ENCODE measurements at regions not wholly inside any gene's neighbourhood (a gene's known extent, or its start where the extent isn't known, plus 50 kb on each side); places are given as distances from the start of the nearest gene placed in this dataset.

DNA sequence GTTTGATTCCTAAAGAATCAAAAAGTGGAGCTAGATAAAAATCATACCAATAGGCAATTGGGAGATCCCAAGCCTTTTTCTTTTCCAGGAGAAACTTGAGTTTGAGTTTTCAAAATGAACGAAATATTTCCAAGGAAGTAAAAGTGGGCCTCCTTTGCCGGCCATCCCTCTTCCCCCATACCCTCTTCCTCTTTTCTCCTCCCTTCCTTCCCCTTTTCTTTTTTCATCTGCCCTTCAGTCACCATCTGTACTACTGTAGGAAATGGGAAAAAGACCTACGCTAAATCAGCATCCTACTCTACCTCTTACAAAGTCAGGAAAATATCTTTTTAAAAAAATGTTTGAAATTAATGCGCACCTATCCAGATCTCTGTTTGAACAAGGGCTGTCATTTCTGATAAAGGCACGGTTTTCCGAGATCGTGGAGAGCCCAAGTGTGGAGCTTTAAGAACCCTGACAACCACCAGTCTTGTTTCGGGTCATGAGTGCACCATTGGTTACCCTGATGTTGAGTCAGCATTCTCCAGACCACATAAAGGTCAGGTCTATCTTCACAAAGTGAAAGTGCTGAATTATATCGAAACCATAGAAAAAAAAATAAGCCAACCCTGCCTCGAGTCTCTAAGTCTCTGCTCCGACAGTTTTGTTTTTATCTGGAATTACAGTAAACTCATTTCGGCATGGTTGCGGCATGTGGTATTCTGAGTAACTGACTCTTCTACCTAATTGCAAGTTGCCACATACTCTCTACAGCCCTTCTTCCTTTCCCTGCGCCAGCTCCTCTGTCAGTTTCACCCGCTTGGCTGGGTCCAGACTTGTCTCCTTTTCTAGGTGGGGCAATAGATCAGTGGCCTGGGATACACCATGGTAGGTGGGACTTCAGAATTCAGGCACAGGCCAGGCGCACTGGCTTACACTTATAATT lies 140.2 kb upstream of the KLF3 start:
- intact Hi-C loops (cut with micrococcal nuclease; ENCODE audit: unreplicated experiment) (no loop called here), in situ Hi-C loops (cut with HindIII; ENCODE audit: extremely low pct_ligation_motif_present, low pct_unique_long_range_greater_than_20kb) (no loop called here)
- ChIA-PET POLR2A (no interaction called here), CTCF (ENCODE audit: low intra/inter-chr PET ratio, low total read pairs) (no interaction called here)
- no peak for FAIRE-seq
- Histone ChIP-seq H3K27me3 (ENCODE audit: control insufficient read depth in 1 of 2, insufficient read depth in 2 of 2, low read length in 2 of 2) (no peaks in the 10 kb centered on the region), H3K27ac (ENCODE audit: extremely low read length, insufficient read depth, low read length) (no peak overlapping the region), H3K4me2 (ENCODE audit: low read depth, low read length) (no peak overlapping the region), H4K20me1 (ENCODE audit: insufficient read depth, low read length) (no peaks in the 10 kb centered on the region), H3K9me3 (ENCODE audit: low read length) (no peaks in the 10 kb centered on the region), H3K4me1 (ENCODE audit: insufficient read depth, low read length) (peaks cover 28% of the 10 kb centered on the region), H3K79me2 (ENCODE audit: insufficient read depth, low read length) (no peaks in the 10 kb centered on the region), H3K9ac (ENCODE audit: insufficient read depth, low read depth, low read length) (no peak overlapping the region), H3K36me3 (replicated peaks in 1 of 2; ENCODE audit: control insufficient read depth in 1 of 2, insufficient read depth in 2 of 2, low read length in 2 of 2) (no peaks in the 10 kb centered on the region), H3K4me3 (replicated peaks in 1 of 3; ENCODE audit: insufficient read depth in 1 of 3, low read depth in 2 of 3, low read length in 3 of 3) (no peak overlapping the region), H2AFZ (ENCODE audit: low read length) (no peak overlapping the region)
- ATAC-seq, result no peak
- 73% methylated on average over 15 of the region's 16 CpGs for WGBS (ENCODE audit: low lambda C conversion rate)
- DNase-seq (ENCODE audit: low spot score), result no peak
- TF ChIP-seq U2AF1 (optimal IDR thresholded peaks at IDR 0.05; ENCODE audit: low read depth, low read length) (no peak), ZBTB37 (CRISPR knock-in tag; IDR thresholded peaks at IDR 0.05) (no peak), ADNP (CRISPR knock-in tag; IDR thresholded peaks at IDR 0.05) (no peak), BATF2 (CRISPR knock-in tag; IDR thresholded peaks at IDR 0.05) (no peak), ZNF30 (CRISPR knock-in tag; IDR thresholded peaks at IDR 0.05) (no peak), HHEX (CRISPR knock-in tag; IDR thresholded peaks at IDR 0.05) (no peak), TGIF2 (CRISPR knock-in tag; IDR thresholded peaks at IDR 0.05) (no peak), RARA (CRISPR knock-in tag; IDR thresholded peaks at IDR 0.05) (no peak), MAFK (conservative IDR thresholded peaks at IDR 0.05 in 1 of 2, IDR thresholded peaks at IDR 0.05 in 1 of 2; ENCODE audit: low read length in 2 of 2) (peak; percentile 56 to 73), ZNF567 (CRISPR knock-in tag; IDR thresholded peaks at IDR 0.05; ENCODE audit: borderline replicate concordance) (no peak), HNRNPK (IDR thresholded peaks at IDR 0.05; ENCODE audit: low read depth, low read length, poor library complexity, severe bottlenecking) (peak; percentile 27), ZNF329 (CRISPR knock-in tag; IDR thresholded peaks at IDR 0.05; ENCODE audit: low read depth) (no peak), MAFF (IDR thresholded peaks at IDR 0.05; ENCODE audit: low read depth, low read length) (peak; percentile 50; the same call in 1 of the 2 replicates), ZMYM3 (CRISPR knock-in tag; IDR thresholded peaks at IDR 0.05) (no peak), SRF (IDR thresholded peaks at IDR 0.05; ENCODE audit: low read depth, low read length) (no peak), MED1 (CRISPR knock-in tag; IDR thresholded peaks at IDR 0.05) (no peak)
- TF ChIP-seq, protein P1, sequence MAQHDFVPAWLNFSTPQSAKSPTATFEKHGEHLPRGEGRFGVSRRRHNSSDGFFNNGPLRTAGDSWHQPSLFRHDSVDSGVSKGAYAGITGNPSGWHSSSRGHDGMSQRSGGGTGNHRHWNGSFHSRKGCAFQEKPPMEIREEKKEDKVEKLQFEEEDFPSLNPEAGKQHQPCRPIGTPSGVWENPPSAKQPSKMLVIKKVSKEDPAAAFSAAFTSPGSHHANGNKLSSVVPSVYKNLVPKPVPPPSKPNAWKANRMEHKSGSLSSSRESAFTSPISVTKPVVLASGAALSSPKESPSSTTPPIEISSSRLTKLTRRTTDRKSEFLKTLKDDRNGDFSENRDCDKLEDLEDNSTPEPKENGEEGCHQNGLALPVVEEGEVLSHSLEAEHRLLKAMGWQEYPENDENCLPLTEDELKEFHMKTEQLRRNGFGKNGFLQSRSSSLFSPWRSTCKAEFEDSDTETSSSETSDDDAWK (CRISPR knock-in tag; IDR thresholded peaks at IDR 0.05), result no peak
- TF ChIP-seq, protein P2, sequence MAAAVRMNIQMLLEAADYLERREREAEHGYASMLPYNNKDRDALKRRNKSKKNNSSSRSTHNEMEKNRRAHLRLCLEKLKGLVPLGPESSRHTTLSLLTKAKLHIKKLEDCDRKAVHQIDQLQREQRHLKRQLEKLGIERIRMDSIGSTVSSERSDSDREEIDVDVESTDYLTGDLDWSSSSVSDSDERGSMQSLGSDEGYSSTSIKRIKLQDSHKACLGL (CRISPR knock-in tag; IDR thresholded peaks at IDR 0.05), result no peak
- TF ChIP-seq, protein P3, sequence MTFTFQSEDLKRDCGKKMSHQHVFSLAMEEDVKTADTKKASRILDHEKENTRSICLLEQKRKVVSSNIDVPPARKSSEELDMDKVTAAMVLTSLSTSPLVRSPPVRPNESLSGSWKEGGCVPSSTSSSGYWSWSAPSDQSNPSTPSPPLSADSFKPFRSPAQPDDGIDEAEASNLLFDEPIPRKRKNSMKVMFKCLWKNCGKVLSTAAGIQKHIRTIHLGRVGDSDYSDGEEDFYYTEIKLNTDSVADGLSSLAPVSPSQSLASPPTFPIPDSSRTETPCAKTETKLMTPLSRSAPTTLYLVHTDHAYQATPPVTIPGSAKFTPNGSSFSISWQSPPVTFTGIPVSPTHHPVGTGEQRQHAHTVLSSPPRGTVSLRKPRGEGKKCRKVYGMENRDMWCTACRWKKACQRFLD (CRISPR knock-in tag; IDR thresholded peaks at IDR 0.05; ENCODE audit: borderline replicate concordance), result no peak
- BruUV-seq (replicated peaks), result no TSS peak
